GM19463 (cell line): ENCODE measurements at regions not wholly inside any gene's neighbourhood (a gene's known extent, or its start where the extent isn't known, plus 50 kb on each side); places are given as distances from the start of the nearest gene placed in this dataset.
A peak's percentile ranks its signal among the peaks of the same experiment; 100 is the strongest.

Experiments used
- ATAC-seq: cut with Tn5 transposase; IDR thresholded peaks from one replicate; pipeline ENCODE4 v1.9.1; 2021; ENCODE audit warnings: mild to moderate bottlenecking, moderate library complexity; ENCODE audit not compliant: unreplicated experiment

DNA sequence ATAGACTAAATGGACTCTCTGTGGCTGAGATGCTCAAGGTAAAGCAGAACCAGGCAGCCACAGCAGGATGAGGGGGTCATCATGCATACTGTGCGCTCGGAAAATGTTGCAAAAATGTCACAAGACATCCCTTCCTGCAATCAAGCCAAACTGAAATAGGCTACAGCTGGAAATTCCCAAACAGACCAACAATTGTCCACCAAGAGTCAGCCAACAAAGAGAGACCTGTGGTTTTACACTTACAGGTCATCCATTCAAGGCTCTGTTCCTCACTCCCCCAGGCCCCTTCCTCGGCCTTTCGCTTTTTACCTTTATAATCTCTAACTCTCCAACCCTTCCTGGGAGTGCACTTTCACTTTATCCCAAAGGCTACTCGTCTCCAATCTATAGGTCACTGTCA lies 1066.9 kb downstream of the TSN start:
- no peak for ATAC-seq

DNA sequence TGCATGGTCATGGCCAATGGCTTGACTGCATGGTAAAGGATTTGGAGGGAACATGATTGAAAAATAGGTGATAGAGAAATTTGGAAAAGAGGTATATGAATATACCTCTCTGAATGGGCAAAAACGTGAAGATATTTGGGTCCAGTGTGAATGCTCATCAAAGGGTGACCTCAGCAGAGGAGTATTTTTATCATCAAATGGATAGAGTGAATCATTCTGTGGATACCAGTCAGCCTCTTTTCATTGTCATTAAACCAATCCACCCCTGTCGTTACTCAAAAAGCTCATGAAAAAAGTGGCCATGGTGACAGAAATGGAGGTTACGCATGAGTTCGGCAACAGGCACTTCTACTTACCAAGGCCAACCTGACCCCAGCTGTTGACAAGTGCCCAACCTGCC lies 1074.7 kb downstream of the TSN start:
- ATAC-seq = no peak

DNA sequence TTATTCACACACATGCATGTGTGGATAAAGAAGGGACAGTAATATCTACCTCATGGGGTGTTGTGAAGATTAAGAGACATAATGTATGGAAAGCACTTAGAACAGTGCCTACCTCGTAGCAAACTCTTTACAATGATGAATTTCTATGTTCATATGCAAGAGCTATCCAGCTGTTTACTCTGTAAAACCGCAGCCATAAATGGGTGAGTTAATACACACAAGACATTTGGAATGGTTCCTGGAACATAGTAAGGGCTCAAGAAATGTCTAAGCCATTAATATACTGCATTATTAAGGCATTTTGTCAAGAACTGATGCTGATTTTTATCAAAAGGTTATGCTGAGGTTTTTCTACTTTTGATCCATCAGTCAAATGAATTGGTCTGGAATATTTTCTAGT lies 1076.2 kb downstream of the TSN start:
- ATAC-seq = no peak

DNA sequence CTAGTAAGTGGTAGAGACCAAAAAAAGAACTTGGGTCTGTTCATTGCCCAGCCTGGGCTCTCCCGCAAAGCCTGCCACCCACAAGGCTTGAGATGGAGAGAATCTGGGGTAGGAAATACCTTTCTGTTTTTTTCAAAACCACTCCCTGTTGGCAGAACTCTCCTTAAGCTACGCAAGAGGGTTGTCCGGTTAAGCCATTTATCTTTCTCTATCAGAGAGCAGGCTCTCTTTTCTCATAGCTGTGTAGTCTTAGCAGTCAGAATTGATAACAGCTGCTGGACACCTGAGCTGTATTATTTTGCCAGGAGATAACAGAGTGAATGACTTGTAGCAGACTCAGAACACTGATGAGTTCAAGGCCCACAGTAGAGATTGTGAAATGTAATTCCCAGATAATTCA lies 1088.1 kb downstream of the TSN start:
- ATAC-seq = no peak

DNA sequence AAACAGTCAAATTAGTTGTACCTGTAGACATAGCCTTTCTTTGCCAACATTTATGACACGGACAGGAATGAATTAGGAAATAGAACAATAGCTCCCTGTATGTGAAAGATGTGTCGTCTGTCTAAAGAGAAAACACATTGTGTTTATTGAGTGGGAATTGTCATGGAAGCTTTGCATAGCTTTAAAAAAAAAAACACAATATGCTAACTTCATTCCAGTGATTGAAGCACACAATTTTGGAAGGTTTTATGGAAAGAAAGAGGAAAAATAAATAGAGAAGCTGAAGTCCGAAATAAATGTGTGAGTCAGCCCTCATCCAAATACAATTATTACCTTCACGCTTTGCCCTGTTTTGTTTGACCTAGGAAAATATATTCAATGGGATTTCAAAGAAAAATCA lies 1095.7 kb downstream of the TSN start:
- ATAC-seq = no peak

DNA sequence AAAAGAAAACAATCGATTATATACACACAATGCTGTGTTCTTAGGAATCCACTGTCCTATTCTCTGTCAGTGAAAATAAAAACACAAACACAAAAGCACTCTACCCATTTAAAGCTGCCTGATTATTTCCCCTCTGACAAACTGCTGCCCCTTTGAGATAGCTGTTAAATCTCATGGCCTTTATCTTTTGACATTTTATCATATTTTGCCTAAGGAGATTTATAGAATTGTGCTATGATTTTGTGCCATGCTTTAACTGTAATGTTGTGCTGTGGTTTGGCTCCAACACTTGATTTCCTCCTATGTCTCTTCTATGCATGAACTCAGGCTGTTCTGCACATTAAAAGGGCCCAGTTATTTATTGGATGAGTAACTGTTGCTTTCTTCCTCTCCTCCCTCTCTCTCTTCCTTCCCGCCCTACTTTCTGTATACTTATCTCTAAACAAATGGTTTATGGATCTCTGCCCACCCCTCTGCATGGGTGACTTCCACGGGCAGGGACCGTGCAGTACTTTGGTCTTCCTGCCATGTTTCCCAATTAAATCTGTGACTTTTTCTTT lies 1096.6 kb downstream of the TSN start:
- no peak for ATAC-seq

DNA sequence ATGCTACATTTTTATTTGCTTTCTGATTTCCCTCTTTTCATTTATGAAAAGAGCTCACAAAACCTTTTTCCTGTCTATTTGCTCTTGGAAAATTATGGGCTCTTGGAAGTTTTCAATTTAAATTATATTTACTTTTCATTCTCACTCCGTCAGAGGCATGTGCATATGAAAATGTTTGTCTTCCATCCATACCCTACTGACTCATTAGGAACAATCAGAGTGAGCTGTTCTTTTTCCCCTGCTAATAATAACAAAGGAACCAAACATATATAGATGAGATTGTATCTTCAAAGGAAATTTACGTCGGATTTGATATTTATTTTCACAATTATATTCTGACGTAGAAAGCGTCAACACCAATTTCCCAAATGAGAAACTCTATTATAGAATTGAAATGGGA lies 1101.2 kb downstream of the TSN start:
- no peak for ATAC-seq

GRCh38 chr2:122858075-122858702 lies 1102.7 kb downstream of the TSN start:
- no peak for ATAC-seq

DNA sequence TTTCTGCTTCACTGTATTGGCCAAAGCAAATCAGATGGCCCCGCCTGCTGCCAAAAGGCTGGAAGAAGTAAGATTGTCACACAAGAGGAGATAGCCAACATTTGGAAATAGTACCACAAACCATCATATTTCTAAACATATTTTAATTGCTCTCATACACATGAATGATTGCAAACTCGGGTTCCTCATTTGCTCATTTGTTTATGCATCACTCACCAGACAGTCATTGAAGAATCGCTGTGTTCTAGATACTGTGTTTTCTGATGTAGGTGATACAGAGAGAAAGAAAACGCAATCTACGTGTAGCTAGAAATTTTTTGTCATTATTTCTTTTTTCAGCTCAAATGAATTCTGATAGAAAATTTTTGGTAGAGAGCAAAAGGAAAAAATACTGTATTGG lies 1103.4 kb downstream of the TSN start:
- no peak for ATAC-seq

DNA sequence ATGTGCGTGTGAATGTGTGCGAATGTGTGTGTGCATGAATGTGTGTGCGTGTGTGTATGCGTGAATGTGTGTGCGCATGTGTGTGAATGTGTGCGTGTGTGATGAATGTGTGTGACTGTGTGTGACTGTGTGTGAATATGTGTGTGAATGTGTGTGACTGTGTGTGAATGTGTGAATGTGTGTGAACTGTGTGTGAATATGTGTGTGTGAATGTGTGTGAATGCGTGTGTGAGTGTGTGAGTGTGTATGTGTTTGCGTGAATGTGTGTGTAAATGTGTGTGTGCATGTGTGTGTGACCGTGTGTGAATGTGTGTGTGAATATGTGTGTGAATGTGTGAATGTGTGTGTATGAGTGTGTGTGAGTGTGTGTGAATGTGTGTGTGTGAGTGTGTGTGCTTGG lies 1103.8 kb downstream of the TSN start:
- no peak for ATAC-seq

GRCh38 chr2:122863532-122863931 lies 1108.1 kb downstream of the TSN start:
- peak; percentile 90 for ATAC-seq

DNA sequence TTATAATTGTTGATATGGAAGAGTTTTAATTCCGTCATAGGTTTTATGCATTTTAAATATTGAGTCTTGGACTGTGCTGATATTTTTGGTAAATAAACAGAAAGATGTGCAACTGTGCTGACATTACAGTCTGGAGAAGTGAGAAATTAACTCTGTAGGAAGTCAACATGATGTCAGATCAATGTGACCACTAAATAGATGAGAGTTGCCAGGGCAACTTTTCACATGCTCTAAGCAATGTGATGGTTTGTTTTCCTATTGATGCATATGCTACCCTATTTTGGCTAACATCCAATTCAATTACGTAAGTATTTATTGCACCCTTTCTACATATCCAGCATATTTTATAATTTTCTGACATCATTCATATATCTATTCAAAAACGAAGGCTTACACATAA lies 1109.3 kb downstream of the TSN start:
- ATAC-seq = no peak

GRCh38 chr2:122866095-122866494 lies 1110.6 kb downstream of the TSN start:
- ATAC-seq = peak; percentile 43

DNA sequence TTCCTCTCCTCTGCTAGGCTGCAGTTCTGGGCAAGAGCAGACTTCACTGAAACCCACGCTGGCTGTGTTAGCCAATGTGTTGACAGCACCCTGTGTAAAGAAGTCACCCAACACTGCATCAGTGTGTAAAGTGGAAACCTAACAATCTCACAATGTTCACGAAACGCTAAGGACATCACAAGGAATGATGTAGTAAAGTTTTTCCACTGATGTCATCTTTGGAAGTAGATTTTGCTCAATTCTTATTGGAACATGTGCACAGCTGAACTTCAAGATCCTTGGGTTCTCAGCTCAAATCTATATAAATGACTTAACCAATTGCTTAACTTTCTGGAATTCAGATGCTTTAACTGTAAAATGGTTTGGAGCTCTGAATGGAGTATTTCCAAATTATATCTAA lies 1112.5 kb downstream of the TSN start:
- no peak for ATAC-seq

- ATAC-seq = no peak
Observed at GRCh38 chr2:122868646-122869275, 1113.3 kb downstream of the TSN start.

DNA sequence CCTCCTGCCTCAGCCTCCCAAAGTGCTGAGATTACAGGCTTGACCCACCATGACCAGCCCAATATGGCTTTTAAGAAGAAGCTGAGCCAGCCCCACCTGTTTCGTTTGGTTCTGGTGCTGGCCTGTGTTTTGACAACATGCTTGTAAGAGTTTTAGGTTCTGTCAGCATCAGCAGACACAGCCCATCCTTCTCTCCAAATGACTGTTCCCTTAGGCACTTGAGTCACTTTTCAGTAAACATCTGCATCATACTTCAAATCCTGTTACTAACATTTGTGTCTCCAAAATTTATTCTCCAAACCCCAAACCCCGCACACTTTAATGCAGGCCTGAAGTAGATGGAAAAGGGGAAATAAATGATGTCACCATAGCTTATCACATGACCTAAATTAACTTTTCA lies 1118.5 kb downstream of the TSN start:
- no peak for ATAC-seq

DNA sequence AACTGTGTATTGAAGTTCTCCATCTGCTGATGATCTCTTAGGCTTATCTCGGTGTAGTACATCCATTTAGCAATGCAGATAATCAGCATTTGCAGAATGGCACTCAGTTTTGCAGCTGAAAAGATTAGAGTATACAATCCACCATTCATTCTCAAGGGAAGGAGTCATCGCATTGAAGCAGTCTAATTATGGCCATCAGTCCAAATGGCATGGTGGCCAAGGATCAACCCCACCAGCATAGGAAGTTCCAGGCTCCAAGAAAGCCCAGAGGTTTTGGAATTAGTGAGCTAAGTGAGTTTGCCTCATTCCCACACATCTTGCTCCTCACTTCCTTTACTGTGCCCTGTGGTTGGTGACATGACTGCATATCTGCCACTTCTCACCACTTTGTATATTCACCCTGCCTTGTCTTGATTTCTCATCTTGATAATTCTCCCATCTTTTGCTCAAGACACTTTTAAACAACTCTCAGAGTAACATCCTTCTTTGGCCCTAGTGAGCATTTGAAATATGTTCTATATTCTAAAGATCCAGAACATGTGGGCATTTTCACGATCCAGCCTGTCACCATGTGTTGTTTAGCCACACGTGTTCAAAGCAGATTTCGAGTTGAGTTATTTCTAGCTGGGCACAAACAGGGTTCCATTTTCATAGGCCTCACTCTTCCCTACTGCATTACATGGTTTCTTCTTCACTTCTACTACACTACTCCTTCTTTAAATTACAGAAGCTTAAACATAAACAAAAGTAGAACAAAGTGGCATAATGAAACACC lies 1119.8 kb downstream of the TSN start:
- no peak for ATAC-seq

GRCh38 chr2:122883849-122884248 lies 1128.4 kb downstream of the TSN start:
- peak; percentile 81 for ATAC-seq

GRCh38 chr2:122884889-122885288 lies 1129.4 kb downstream of the TSN start:
- ATAC-seq = no peak

- ATAC-seq = no peak
Observed at GRCh38 chr2:122885436-122885835, 1130.0 kb downstream of the TSN start.

DNA sequence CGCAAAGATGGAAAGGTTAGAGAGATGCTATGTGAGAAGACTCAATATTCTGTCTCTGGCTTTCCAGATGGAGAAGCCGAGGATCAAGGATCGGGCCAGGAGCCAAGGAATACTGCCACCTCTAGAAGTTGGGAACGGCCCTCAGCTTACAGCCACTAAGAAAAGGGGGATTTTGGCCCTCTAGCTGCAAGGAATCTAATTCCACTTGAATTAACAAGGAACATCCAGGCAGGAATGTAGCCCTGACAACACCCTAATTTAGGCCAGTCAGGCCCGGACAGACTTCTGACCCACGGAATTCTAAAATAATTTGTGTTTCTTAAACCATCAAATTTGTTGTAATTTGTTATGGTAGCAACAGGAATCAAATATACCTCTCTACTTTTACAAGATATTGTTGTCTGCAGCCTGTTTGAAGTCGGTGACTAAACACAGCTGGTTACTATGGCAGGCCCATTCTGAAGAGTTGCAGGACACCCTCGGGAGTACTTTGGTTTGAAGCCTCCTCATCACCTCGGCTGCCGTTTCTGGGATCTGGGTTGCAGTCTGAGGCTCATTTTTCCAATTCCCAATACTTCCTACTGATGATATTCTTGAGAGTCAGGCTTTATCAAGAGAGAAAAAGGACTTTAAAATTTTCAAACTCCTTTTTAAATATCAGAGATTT lies 1131.2 kb downstream of the TSN start:
- no peak for ATAC-seq
